Skeletal muscle tissue (tissue), 3 donors: ENCODE measurements at regions not wholly inside any gene's neighbourhood (a gene's known extent, or its start where the extent isn't known, plus 50 kb on each side); places are given as distances from the start of the nearest gene placed in this dataset.

Source experiments
- H3K27ac ChIP-seq: one replicate; pipeline ENCODE4 v1.7.0; 2013; ENCODE audit warnings: mild to moderate bottlenecking, low read depth, low read length, inconsistent platforms
- H3K27me3 ChIP-seq, 3 donors: one replicate each; pipeline ENCODE4 v1.7.0; 2013; ENCODE audit warnings: low read length in 3 of 3; ENCODE audit not compliant: control insufficient read depth in 3 of 3, insufficient read depth in 3 of 3
- H3K36me3 ChIP-seq, 3 donors: one replicate each; pipeline ENCODE4 v1.7.0; 2013; ENCODE audit warnings: low read length in 3 of 3; ENCODE audit not compliant: control insufficient read depth in 3 of 3, insufficient read depth in 3 of 3
- H3K4me1 ChIP-seq, 3 donors: one replicate each; pipeline ENCODE4 v1.7.0; 2013; ENCODE audit warnings: low read length in 3 of 3, mild to moderate bottlenecking in 3 of 3; ENCODE audit not compliant: control insufficient read depth in 3 of 3, insufficient read depth in 3 of 3
- H3K4me3 ChIP-seq, 3 donors: one replicate each; pipeline ENCODE4 v1.7.0; 2013; ENCODE audit warnings: low read length in 3 of 3
- H3K9ac ChIP-seq, 3 donors: one replicate each; pipeline ENCODE4 v1.7.0; 2013; ENCODE audit warnings: low read length in 3 of 3, mild to moderate bottlenecking in 3 of 3, moderate library complexity in 2 of 3, low read depth in 1 of 3
- H3K9me3 ChIP-seq, 3 donors: one replicate each; pipeline ENCODE4 v1.7.0; 2013; ENCODE audit warnings: low read length in 3 of 3; ENCODE audit not compliant: control insufficient read depth in 3 of 3
- donor health status: Osteomylitis.

DNA sequence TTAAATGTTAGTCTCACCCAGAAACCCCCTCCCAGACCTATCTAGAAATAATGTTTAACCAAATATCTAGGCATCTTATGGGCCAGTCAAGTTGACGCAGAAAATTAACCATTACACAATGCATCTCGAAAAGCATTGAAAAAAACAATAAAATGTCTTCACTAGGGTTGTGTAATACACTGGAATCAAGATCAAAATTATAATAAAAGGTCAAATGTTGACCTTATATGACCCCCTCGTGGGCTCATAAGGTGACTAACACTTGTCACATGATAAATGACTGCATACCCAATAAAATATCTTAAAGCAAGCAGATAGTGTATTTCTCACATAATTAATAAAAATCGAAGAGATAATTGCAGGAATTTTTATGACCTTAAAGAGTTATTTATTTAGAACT lies 447.9 kb upstream of the DSEL start:
- H3K4me1 ChIP-seq, result no peaks in the 10 kb centered on the region
- no peak overlapping the region for H3K9ac ChIP-seq
- H3K36me3 ChIP-seq, result no peaks in the 10 kb centered on the region
- no peak overlapping the region for H3K4me3 ChIP-seq
- no peak overlapping the region for H3K27ac ChIP-seq
- H3K27me3 ChIP-seq, result no peaks in the 10 kb centered on the region
- H3K9me3 ChIP-seq, result no peaks in the 10 kb centered on the region

DNA sequence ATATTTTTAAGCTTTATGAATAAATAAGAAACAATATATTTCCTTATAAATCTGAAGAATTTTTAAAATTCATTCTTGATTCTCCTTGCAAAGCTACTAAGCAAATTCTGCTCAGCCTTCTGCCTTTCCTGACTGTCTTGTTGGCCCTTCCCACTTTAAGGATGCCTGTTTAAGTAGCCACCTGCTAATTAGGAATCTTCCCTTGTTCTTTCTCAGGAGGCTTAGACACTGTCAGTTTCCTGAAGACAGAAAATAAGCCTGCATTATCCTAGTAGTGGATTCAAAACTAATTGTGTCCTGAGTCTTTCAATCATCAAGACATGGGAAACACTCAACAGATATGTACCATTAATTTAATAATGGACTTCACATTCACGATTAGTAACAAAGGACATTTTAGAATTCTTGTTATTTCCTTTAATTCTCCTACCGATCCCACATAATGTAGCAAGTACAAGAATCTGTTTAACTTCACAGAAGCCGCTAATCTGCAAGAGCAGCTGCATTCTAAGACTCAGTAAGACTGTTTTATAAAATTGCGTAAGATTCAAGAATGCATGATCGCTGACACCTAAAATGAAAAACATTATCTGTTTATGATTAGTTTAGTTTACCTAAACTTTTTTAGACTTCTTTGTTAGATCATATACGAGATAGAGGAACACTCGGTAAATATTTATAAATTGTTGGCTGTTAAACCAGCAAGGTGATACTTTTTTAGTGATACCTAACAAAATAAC lies 445.4 kb upstream of the DSEL start:
- Histone ChIP-seq H3K9ac (no peak overlapping the region), H3K4me3 (no peak overlapping the region), H3K4me1 (no peaks in the 10 kb centered on the region), H3K27ac (no peak overlapping the region), H3K9me3 (no peaks in the 10 kb centered on the region), H3K36me3 (no peaks in the 10 kb centered on the region), H3K27me3 (no peaks in the 10 kb centered on the region)

DNA sequence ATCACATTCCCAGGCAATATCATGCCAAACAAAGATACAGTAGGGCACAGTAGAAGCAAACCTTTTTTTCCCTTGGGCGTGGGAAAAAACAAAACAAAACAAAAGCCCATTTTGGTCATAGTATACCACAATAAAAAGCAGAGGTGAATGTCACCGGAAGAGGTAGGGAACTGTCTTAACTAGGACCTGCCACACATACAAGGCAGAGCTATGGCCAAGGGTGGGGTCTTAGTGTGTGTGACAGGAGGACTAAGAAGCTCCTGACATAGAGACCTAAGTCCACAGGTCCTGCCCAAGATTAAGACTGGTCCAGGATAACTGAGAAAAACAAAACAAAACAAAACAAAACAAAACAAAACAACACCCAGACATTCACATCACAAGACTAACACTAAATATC lies 441.2 kb upstream of the DSEL start:
- Histone ChIP-seq H3K36me3 (no peaks in the 10 kb centered on the region), H3K4me1 (no peaks in the 10 kb centered on the region), H3K27me3 (no peaks in the 10 kb centered on the region), H3K27ac (no peak overlapping the region), H3K9me3 (no peaks in the 10 kb centered on the region), H3K4me3 (no peak overlapping the region), H3K9ac (no peak overlapping the region)

DNA sequence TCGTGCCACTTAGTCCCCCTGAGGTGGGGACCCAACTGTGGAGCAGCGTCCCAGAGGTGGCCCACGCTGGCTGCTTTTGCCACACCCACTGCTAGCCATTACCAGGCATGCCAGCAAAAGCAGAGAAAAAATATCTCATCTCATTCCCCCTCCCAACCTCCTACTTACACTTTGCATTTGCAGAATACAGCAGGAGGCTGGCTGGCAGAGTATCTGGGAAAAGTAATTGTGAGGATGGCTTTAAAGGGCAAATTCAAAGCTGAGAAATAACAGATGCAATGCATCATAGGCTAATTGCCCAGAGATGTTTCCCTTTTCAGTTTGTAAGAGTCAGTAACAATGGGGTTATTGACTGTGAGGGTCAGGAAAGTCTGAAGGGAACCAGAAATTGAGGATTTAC lies 438.1 kb upstream of the DSEL start:
- no peaks in the 10 kb centered on the region for H3K36me3 ChIP-seq
- no peaks in the 10 kb centered on the region for H3K9me3 ChIP-seq
- H3K27me3 ChIP-seq, result no peaks in the 10 kb centered on the region
- H3K9ac ChIP-seq, result no peak overlapping the region
- H3K4me1 ChIP-seq, result no peaks in the 10 kb centered on the region
- H3K4me3 ChIP-seq, result no peak overlapping the region
- no peak overlapping the region for H3K27ac ChIP-seq

DNA sequence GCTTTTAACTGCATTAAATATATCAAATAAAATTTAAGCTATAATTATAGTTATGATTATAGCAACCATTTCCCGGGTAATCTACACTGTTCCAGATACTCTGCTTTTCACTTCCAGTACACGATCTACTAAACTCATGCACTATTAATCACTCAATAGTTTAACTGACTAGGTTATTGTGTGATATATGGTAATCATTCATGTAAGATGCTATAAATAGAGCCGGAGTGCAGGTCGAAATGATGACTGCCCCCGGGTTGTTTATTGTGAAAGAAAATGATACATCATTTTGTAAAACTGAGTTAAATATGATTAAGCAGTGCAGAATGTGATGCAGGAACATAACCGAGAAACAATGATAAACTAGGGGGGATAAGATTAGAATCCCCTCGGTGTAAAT lies 434.6 kb upstream of the DSEL start:
- no peaks in the 10 kb centered on the region for H3K36me3 ChIP-seq
- no peaks in the 10 kb centered on the region for H3K4me1 ChIP-seq
- H3K27ac ChIP-seq, result no peak overlapping the region
- H3K4me3 ChIP-seq, result no peak overlapping the region
- H3K9ac ChIP-seq, result no peak overlapping the region
- H3K9me3 ChIP-seq, result no peaks in the 10 kb centered on the region
- H3K27me3 ChIP-seq, result no peaks in the 10 kb centered on the region

DNA sequence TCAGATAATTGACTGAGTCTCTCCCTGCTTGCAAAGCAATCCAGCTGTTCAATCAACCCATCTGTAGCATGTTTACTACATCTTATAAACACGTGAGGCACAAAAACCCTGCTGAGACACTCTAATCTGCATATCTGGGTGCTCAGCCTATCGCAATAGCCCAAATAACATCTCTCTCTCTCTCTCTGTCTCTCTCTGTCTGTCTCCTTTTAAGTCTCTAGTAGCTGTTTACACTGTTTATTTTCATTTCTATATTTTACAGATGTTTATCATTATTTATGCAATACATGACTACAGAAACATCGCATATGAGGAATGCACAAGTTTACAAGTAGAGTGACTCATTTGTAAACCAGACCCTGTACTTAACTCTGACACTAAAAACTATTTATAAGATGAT lies 422.1 kb upstream of the DSEL start:
- no peaks in the 10 kb centered on the region for H3K27me3 ChIP-seq
- no peak overlapping the region for H3K9ac ChIP-seq
- no peak overlapping the region for H3K4me3 ChIP-seq
- no peaks in the 10 kb centered on the region for H3K9me3 ChIP-seq
- H3K27ac ChIP-seq, result no peak overlapping the region
- H3K4me1 ChIP-seq, result no peaks in the 10 kb centered on the region
- no peaks in the 10 kb centered on the region for H3K36me3 ChIP-seq

DNA sequence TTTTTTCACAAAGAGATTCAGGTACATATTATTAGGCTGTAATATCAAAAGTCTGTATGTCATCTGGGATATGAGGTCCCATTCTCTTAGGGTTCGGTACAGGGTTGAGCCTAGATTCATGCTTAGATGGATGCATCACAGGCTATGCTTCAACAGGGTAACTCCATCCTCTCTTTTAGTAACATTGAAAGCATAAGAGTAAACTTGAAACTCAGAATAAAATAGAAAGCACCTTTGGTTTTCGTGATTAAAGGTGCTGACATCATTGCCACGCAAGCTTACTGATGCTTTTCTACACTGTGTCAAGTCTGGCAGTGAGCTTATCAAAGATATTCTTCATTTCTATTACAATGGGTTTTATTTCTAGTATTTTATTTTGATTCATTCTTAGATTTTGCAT lies 419.1 kb upstream of the DSEL start:
- no peaks in the 10 kb centered on the region for H3K27me3 ChIP-seq
- no peaks in the 10 kb centered on the region for H3K4me1 ChIP-seq
- H3K9me3 ChIP-seq, result no peaks in the 10 kb centered on the region
- no peak overlapping the region for H3K9ac ChIP-seq
- no peak overlapping the region for H3K4me3 ChIP-seq
- H3K36me3 ChIP-seq, result no peaks in the 10 kb centered on the region
- H3K27ac ChIP-seq, result no peak overlapping the region

DNA sequence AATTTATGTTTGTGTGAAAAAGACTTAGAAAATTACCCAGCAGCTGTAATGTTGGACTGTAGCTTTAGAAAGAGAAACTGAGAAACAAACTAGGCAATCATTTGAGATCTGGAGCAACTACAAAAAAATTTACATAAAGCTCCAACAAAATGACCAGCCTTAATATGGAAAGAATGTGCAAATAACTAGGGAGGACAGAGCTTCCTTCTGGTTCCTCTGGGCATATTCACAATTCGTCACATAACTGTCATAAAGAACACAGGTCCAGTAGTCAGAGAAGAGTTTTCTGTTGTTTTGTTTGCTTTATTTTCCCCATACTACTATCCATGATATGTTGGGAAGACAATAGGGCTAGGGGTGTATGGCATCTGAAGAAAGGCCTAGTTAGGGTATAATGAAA lies 416.8 kb upstream of the DSEL start:
- Histone ChIP-seq H3K27ac (no peak overlapping the region), H3K4me3 (no peak overlapping the region), H3K9me3 (no peaks in the 10 kb centered on the region), H3K9ac (no peak overlapping the region), H3K4me1 (no peaks in the 10 kb centered on the region), H3K27me3 (no peaks in the 10 kb centered on the region), H3K36me3 (no peaks in the 10 kb centered on the region)

DNA sequence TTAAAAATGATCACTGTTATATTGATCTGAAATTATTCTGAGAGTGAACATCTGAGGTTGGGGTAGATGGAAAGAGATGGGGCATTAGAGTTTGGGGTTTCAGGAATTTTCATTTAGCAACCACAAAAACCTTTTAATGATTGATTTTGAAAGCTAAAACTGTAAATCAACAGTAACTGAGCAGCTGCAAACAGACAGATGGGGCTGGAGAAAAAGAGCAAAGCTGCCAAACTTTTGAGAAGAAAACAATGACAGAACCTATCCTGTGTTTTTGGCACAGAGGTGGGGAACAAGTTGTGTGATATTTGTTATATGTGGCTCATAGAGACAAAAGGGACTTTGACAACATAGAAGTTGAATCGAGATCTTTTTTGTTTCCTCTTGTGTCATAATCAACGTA lies 415.8 kb upstream of the DSEL start:
- no peak overlapping the region for H3K9ac ChIP-seq
- H3K36me3 ChIP-seq, result no peaks in the 10 kb centered on the region
- no peak overlapping the region for H3K4me3 ChIP-seq
- H3K27ac ChIP-seq, result no peak overlapping the region
- no peaks in the 10 kb centered on the region for H3K9me3 ChIP-seq
- H3K4me1 ChIP-seq, result no peaks in the 10 kb centered on the region
- no peaks in the 10 kb centered on the region for H3K27me3 ChIP-seq

DNA sequence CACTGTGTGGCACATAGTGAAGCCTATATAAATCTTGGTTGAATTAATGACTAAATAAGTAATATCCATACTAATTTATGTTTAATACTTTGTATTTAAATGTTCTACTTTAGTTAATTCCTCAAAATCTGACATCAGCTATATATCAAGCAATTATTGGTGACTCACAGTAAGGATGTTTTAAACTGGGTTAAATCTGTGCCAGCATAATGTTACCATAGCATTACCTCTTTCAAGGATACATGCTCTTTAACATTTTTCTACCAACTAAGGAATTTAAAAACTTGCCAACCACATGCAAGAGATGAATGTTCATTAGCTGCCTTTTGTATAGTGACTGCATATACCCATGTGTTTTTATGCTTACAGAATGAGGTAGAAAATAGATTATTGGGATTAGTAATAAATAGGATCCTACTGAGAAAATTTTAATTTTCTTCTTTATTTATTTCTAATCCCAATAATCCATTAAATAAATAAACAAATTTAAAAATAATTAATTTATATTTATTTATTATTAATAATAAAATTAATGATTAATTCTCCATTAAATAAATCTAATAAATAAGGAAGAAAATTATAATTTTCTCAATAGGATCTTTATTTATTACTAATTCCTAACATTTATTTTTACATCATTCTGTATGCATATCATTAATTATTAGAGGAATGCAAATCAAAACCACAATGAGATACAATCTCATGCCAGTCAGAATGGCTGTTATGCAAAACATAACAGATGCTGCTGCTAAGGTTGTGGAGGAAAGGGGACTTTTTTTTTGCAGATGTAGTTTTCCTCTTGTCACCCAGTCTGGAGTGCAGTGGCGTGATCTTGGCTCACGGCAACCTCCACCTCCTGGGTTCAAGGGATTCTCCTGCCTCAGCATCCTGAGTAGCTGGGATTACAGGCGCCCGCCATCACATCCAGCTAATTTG lies 410.7 kb upstream of the DSEL start:
- Histone ChIP-seq H3K4me1 (no peaks in the 10 kb centered on the region), H3K27me3 (no peaks in the 10 kb centered on the region), H3K9me3 (no peaks in the 10 kb centered on the region), H3K36me3 (no peaks in the 10 kb centered on the region), H3K9ac (no peak overlapping the region), H3K4me3 (no peak overlapping the region), H3K27ac (no peak overlapping the region)
